H1 (cell line): ENCODE measurements at regions not wholly inside any gene's neighbourhood (a gene's known extent, or its start where the extent isn't known, plus 50 kb on each side); places are given as distances from the start of the nearest gene placed in this dataset.

Experiments
- ASH2L ChIP-seq: fragments of 200-600, 300-600 bp; sonication (generic); IDR thresholded peaks from one replicate; pipeline ENCODE4 v1.7.1; 2017; ENCODE audit warnings: low read length
- BRCA1 ChIP-seq: IDR thresholded peaks from 2 replicates; pipeline ENCODE4 v1.6.1; 2012; ENCODE audit warnings: low read depth, low read length, improper control_type of control experiment
- CEBPB ChIP-seq: IDR thresholded peaks from 2 replicates; pipeline ENCODE4 v1.6.1; 2012; ENCODE audit warnings: low read depth, low read length
- CTCF ChIP-seq, 3 experiments: IDR thresholded peaks; 1 replicate in 2 of 3; 2 replicates in 1 of 3; pipeline versions ENCODE4 v1.5.1 to v1.6.1; 2011; ENCODE audit warnings: low read length in 3 of 3, mild to moderate bottlenecking in 3 of 3, inconsistent platforms in 2 of 3, low read depth in 1 of 3, moderate library complexity in 1 of 3; ENCODE audit not compliant: insufficient read depth in 1 of 3; ENCODE audit errors: control extremely low read depth in 1 of 3
- E2F6 ChIP-seq: IDR thresholded peaks from 2 replicates; pipeline ENCODE4 v1.6.1; 2012; ENCODE audit warnings: inconsistent platforms
- EGR1 ChIP-seq: IDR thresholded peaks from 2 replicates; pipeline ENCODE4 v1.6.1; 2011; ENCODE audit warnings: low read depth, low read length, borderline replicate concordance
- HDAC6 ChIP-seq: IDR thresholded peaks from one replicate; pipeline ENCODE4 v1.7.1; 2012; ENCODE audit warnings: low read depth, mild to moderate bottlenecking, inconsistent platforms, low read length, moderate library complexity
- KDM1A ChIP-seq: fragments of 200-600, 300-600 bp; sonication (generic); IDR thresholded peaks from 2 replicates; pipeline ENCODE4 v1.7.1; 2016; ENCODE audit warnings: mild to moderate bottlenecking, low read length, borderline replicate concordance
- NRF1 ChIP-seq: IDR thresholded peaks from 2 replicates; pipeline ENCODE4 v1.6.1; 2011; ENCODE audit warnings: mild to moderate bottlenecking, low read depth, low read length, improper control_type of control experiment
- PHF8 ChIP-seq: fragments of 200-600 bp; sonication (generic); conservative IDR thresholded peaks from 2 replicates; pipeline ENCODE4 v1.7.1; 2012; ENCODE audit warnings: low read depth, mild to moderate bottlenecking, inconsistent platforms, low read length, moderate library complexity
- POLR2A ChIP-seq, 2 experiments: IDR thresholded peaks; 1 replicate in 1 of 2; 2 replicates in 1 of 2; pipeline ENCODE4 v1.6.1; 2011; ENCODE audit warnings: low read depth in 2 of 2, low read length in 2 of 2, mild to moderate bottlenecking in 2 of 2; ENCODE audit errors: control extremely low read depth in 1 of 2
- POLR2AphosphoS5 ChIP-seq: IDR thresholded peaks from 2 replicates; pipeline ENCODE4 v1.6.1; 2011; ENCODE audit warnings: low read depth, low read length
- POU5F1 ChIP-seq: IDR thresholded peaks from 2 replicates; pipeline ENCODE4 v1.6.1; 2011; ENCODE audit warnings: low read depth, mild to moderate bottlenecking, low read length, moderate library complexity
- RBBP5 ChIP-seq: IDR thresholded peaks from 2 replicates; pipeline ENCODE4 v1.7.1; 2012; ENCODE audit warnings: low read depth, mild to moderate bottlenecking, inconsistent platforms, low read length, moderate library complexity, borderline replicate concordance
- SIN3A ChIP-seq, 2 experiments: IDR thresholded peaks in 1 of 2; conservative IDR thresholded peaks in 1 of 2; 2 replicates each; pipeline ENCODE4 v1.6.1; 2011 to 2012; ENCODE audit warnings: low read length in 2 of 2, improper control_type of control experiment in 1 of 2, low read depth in 1 of 2, mild to moderate bottlenecking in 1 of 2
- SIRT6 ChIP-seq: IDR thresholded peaks from one replicate; pipeline ENCODE4 v1.7.1; 2012; ENCODE audit warnings: low read length, inconsistent platforms
- SIX5 ChIP-seq: IDR thresholded peaks from 2 replicates; pipeline ENCODE4 v1.6.1; 2011; ENCODE audit warnings: mild to moderate bottlenecking, low read depth, low read length
- SP2 ChIP-seq: IDR thresholded peaks from 2 replicates; pipeline ENCODE4 v1.6.1; 2012; ENCODE audit warnings: mild to moderate bottlenecking, low read length, inconsistent platforms
- SRF ChIP-seq: IDR thresholded peaks from 2 replicates; pipeline ENCODE4 v1.6.1; 2011; ENCODE audit warnings: mild to moderate bottlenecking, low read depth, low read length, moderate library complexity
- TAF7 ChIP-seq: optimal IDR thresholded peaks from 2 replicates; pipeline ENCODE3; 2011; ENCODE audit warnings: low read depth, mild to moderate bottlenecking, inconsistent platforms, low read length, moderate library complexity, borderline replicate concordance
- TEAD4 ChIP-seq: IDR thresholded peaks from 2 replicates; pipeline ENCODE4 v1.6.1; 2012; ENCODE audit warnings: low read depth, low read length, inconsistent platforms, mixed read lengths
- TF ChIP-seq, protein P1 (sequence below): IDR thresholded peaks from 2 replicates; pipeline ENCODE4 v1.6.1; 2012; ENCODE audit warnings: inconsistent platforms

- no peak for TF ChIP-seq SIN3A (conservative IDR thresholded peaks at IDR 0.05 in 1 of 2, IDR thresholded peaks at IDR 0.05 in 1 of 2; ENCODE audit: low read depth in 1 of 2, low read length in 2 of 2)
- peak; percentile 54 for TF ChIP-seq TEAD4
- no peak for TF ChIP-seq HDAC6
- peak; percentile 49 to 73 (median 69) for TF ChIP-seq CTCF (IDR thresholded peaks at IDR 0.05; ENCODE audit: control extremely low read depth in 1 of 3, insufficient read depth in 1 of 3, low read depth in 1 of 3, low read length in 3 of 3)
- no peak for TF ChIP-seq SIRT6
- no peak for TF ChIP-seq ASH2L
- TF ChIP-seq NRF1, result no peak
- no peak for TF ChIP-seq RBBP5
- no peak for TF ChIP-seq SIX5
- no peak for TF ChIP-seq EGR1
- peak; percentile 71; the same call in 1 of the 2 replicates for TF ChIP-seq KDM1A
- no peak for TF ChIP-seq POLR2AphosphoS5
- TF ChIP-seq BRCA1, result no peak
- no peak for TF ChIP-seq E2F6
- no peak for TF ChIP-seq SRF
- TF ChIP-seq POLR2A (IDR thresholded peaks at IDR 0.05; ENCODE audit: control extremely low read depth in 1 of 2, low read depth in 2 of 2, low read length in 2 of 2), result no peak
- TF ChIP-seq POU5F1, result no peak
- TF ChIP-seq, protein P1, sequence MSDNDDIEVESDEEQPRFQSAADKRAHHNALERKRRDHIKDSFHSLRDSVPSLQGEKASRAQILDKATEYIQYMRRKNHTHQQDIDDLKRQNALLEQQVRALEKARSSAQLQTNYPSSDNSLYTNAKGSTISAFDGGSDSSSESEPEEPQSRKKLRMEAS, result no peak
- peak; percentile 12 for TF ChIP-seq TAF7
- TF ChIP-seq PHF8, result no peak
- TF ChIP-seq SP2, result no peak
- no peak for TF ChIP-seq CEBPB
Measured at GRCh38 chr1:63063367-63063766, 259.0 kb upstream of the FOXD3 start (continued).
